Anterior cingulate cortex (tissue), 58 donors: ENCODE measurements at regions not wholly inside any gene's neighbourhood (a gene's known extent, or its start where the extent isn't known, plus 50 kb on each side); places are given as distances from the start of the nearest gene placed in this dataset.
A peak's percentile ranks its signal among the peaks of the same experiment; 100 is the strongest.

ENCODE experiments used
- DNase-seq, 58 donors: peaks; one replicate each; lab custom pipeline; 2025; lab: John Stamatoyannopoulos, UW

DNA sequence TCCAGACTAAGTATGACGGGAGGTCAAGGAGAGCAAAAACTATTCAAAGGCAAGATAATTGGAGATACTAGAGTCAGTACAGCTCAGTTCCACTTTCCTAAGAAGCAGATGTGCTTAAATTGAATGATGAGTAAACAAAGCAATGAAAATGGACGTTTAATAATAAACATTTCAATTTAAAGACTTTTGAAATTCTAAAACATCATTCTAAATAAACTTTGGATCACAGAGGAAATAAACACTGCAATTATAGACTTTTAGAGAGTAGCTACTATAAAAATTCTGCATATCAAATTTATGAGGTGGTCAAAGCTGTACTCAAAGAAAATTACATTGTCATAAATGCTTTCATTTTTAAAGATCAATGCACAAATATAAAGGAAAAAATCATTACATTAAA, 418.3 kb downstream of the GPAM start:
- no peak for DNase-seq

GRCh38 chr10:111766464-111766863, 417.1 kb downstream of the GPAM start:
- no peak for DNase-seq

DNA sequence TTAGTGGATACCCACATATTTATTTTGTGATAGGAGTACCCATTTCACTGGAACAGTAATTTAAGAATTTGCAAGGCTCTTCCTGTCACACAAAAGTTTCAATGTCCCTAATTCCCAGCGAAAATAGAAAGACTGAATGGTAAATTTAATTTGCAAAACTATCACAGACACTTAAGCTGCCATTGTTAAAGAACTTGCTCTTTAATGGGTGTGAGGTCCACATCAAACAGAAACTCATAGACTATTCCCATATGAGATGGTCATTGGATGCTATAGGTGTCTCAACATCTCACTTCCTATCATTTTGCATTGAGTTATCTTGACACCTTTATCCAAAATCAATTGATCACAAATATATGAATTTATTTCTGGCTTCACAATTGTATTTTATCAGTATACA, 415.9 kb downstream of the GPAM start:
- no peak for DNase-seq

DNA sequence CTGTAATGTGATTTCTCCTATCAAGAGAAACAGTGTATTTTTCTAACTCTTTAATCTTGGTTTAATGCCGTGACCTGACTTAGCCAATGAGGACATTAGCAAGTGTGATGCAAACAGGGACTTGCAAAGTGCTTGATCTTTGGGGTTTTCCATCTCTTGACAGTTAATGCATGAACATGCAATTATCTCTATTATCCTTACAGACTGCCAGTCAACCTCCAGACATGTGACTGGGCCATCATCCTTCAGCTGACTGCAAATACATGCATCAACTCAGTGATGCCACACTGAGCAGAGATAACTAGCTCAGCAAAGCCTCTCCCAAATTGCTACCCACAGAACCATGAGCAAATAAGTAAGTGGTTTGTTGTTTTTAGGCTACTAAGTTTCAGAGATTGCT, 409.6 kb downstream of the GPAM start:
- no peak for DNase-seq

- no peak for DNase-seq
These were observed 409.1 kb downstream of the GPAM start for GRCh38 chr10:111774486-111774885.

GRCh38 chr10:111784436-111784835, 399.1 kb downstream of the GPAM start:
- DNase-seq: no peak

DNA sequence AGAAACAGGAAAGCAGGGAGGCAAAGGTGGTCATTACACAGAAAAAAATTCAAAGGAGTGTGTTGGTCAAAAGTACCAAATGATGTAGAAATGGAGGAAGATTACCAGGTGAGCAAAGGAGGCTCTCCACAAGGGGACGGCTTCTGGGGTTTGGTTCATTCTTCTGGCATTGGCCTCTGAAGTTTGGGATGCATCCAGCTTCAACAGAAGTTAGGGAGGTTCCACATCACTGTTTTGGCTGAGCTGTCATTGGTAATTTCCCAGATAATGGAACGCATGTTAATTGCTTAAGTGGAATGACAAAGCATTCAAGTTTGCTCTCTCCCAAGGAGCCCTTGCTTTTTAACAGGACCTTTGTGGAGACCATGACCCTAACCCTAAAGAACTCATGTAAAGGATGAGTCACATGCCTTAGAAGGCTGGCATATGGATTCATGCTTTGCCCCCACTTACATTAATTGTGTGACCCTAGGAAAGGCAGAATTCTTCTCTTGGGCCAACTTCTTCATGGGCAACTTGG, 398.6 kb downstream of the GPAM start:
- DNase-seq: no peak

GRCh38 chr10:111785921-111786320, 397.6 kb downstream of the GPAM start:
- no peak for DNase-seq

DNA sequence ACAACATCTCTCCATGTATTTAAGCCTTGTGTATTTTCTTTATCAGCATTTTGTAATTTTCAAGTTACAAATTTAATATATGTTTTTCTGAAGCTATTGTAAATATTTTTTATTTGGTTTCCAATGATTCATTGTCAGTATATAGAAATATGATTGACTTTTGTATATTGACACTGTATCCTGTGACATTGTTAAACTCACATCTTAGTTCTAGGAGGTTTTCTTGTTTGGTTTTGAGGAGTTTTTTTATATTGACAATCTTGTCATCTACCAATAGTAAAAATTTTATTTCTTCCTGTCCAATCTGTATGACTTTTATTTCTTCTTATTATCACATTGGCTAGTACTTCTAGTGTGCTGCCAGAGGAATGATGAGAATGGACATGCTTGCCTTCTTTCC, 393.7 kb downstream of the GPAM start:
- no peak for DNase-seq

DNA sequence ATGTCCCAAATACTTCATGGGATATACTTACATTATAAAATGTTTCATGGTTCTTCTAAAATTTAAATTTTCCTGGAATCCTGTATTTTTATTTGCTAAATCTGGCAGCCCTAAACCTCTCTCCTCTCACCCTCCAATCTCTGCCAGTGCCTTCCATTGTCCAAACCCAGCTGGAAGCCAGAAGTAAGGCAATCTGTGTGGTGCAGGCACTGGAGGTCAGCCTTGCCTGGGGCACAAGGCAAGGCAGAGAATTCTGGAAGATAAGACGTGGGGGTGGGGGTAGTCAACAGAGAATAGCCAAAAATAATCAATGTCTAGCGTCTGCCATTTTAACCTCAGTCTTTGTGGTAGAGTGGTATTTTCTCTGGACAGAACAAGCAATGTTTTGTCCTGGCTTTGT, 381.7 kb downstream of the GPAM start:
- DNase-seq: no peak

GRCh38 chr10:111804781-111805180, 378.8 kb downstream of the GPAM start:
- DNase-seq: no peak

GRCh38 chr10:111811517-111811916, 372.0 kb downstream of the GPAM start:
- no peak for DNase-seq

DNA sequence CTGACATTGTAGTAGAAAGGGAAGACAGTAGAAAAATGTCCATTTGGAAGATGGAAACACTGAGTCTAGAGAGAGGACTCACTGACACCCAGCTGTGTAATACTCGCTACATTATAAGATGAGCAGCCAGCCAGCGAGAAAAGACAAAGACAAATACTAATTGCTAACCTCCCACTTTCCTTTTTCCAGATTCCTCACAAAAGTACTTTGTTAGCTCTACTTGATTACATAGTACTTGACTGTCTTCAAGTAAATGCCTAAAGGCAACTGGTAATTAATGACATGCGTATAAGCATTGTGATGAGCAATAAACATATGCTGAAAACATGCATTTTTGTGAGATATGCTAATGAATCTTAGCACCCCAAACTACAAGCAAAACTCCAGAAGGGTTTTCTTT, 363.1 kb downstream of the GPAM start:
- no peak for DNase-seq

DNA sequence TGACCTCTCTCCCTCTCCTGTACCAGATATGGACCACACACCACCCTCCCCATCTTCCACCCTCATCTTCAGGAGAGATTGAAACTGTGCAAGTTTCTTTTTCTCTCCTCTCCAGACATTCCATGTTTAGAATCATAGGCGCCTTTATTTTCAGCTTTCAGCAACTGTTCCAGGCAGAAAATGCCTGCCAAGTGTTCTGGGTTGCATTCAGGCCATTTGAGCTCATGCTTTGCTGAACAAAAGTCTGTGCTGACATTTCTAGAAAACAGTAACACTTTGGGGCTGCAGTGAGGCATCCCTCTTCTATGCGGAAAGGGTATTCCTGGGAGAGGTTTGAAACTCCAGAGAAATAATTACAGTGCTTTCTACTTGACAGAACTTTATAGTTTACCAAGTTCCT, 361.7 kb downstream of the GPAM start:
- DNase-seq: peak in 38 of 58 donors; percentile 4 to 72 (median 30)

DNA sequence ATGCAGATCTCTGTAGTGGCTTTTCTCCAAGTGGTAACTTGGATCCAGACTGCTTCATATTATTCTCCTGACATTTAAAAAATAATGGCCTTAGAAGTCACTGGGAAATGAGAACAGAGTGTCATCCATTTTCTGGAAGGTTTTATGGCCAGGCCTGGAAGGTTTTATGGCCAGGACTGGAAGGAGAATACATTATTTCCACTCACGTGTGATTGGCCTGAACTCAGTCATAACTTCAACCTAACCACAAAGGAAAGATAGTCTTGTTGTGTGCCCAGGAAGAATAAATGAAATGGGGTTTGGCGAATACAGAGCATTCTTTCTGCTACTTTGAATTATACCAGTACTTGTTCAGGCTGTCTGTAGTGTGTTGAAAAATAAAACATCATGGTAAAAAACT, 360.9 kb downstream of the GPAM start:
- DNase-seq: no peak

DNA sequence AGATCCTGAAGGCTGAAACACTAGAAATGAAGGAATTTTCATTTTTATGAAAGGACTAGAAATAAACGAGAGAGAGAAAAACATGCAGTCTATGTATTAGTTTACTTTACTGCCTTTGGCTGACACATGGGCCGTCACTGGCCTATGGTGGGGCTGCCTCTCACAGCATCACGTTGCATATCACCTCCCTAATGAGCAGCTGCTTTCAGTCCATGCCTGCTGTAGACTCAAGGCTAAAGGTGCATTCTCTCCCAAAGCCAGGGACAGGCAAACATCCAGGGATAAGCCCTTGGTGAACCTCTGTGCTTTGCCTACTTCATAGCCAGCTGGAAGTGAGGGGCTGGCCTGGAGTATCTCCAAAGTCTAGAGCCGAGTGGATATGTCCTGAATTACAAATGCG, 359.4 kb downstream of the GPAM start:
- peak in 7 of 58 donors; percentile 5 to 31 (median 12) for DNase-seq

GRCh38 chr10:111830359-111830758, 353.2 kb downstream of the GPAM start:
- DNase-seq: no peak

DNA sequence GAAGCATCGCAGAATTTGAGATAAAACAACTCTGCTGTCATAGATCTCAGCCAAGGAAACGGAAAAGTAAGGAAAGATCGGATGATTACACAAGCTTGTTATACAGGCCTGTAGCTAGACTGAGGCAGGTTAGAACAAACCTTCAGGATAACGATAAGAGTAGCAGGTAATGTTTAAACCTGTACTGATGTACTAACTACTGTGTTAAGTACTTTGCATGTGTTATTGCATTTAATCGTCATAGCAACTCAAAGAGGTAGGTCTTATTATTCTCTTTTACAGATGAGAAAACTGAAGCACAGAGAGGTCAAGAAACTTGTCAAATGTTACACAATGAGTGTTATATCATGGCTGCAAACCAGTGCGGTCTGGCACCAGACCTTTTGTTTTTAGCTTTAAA, 352.5 kb downstream of the GPAM start:
- DNase-seq: no peak

DNA sequence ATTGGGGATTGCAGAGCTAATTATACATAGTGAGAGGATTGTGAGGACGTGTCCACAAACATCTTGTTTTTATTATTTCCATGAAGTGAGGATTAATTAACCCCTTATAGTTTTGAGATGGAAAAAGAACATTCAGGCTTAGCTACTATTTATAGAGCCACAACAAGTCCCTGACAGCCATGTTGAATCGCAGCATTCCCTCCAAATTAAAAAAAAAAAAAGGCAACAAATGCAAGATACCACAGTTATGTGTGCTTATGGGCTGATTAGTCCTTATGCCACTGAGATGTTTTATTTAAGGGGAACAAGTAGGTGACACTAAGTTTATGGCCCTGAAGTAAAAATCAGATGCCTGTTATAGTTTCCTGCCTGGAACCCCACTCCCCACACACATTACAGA, 350.3 kb downstream of the GPAM start:
- no peak for DNase-seq

GRCh38 chr10:111835574-111835973, 348.0 kb downstream of the GPAM start:
- DNase-seq: peak in 3 of 58 donors; percentile 6 to 15 (median 10)

DNA sequence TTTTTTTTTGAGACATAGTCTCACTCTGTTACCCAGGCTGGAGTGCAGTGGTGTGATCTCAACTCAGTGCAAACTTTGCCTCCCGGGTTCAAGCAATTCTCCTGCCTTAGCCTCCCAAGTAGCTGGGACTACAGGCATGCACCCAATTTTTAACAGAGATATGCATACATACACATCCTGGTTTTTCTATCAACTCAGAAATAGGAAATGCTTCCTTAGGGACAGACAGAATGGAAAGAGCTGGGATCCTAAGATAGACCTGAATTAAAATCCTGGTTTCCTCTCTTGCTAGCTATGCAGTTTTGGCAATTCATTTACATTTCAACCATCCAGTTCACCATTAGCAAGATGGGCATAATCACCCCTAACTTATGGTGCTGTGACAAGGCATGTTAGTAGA, 347.5 kb downstream of the GPAM start:
- DNase-seq: no peak

GRCh38 chr10:111836571-111836970, 347.0 kb downstream of the GPAM start:
- DNase-seq: no peak

- peak in 3 of 58 donors; percentile 11 to 36 (median 17) for DNase-seq
These were observed 346.5 kb downstream of the GPAM start for GRCh38 chr10:111837086-111837485.
